GM18951 (cell line): ENCODE measurements at regions not wholly inside any gene's neighbourhood (a gene's known extent, or its start where the extent isn't known, plus 50 kb on each side); places are given as distances from the start of the nearest gene placed in this dataset.
"Not testable (repeated sequence)": the region's sequence is repeated elsewhere in the genome, so short reads cannot be mapped to it uniquely, and the experiment has no call there.

Experiments used
- POLR2A ChIP-seq: IDR thresholded peaks from 4 replicates; pipeline ENCODE4 v1.6.1; 2011; ENCODE audit warnings: mild to moderate bottlenecking; ENCODE audit not compliant: insufficient read length, insufficient read depth; ENCODE audit errors: extremely low read depth
- in situ Hi-C: fragments of 300-500 bp; cut with MboI; formaldehyde crosslinking; loops from one replicate; pipeline ENCODE4 v1.12.0; 2022; ENCODE audit warnings: low sequenced_read_pairs, mixed read lengths, inconsistent platforms; ENCODE audit not compliant: unreplicated experiment

DNA sequence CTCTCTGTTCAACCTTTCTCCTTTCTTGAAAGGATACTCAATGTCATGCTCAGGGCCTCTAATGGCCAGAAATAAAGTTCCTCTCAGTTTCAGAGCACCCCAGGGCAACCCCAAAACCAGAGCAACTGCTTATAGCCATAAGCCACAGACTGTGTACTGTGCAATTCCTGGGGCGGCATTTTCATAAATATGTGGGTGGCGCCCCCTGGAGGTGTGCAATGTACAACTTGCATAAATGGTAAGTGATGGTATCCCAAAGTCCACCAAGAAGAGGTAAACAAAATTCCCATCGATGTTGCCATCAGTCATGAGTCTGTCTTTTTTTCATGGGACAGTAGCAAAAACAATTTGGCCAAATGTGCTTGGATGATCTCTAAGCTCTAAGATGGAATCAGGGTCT lies 108.4 kb upstream of the ROPN1B start:
- in situ Hi-C loops = not testable (repeated sequence)

DNA sequence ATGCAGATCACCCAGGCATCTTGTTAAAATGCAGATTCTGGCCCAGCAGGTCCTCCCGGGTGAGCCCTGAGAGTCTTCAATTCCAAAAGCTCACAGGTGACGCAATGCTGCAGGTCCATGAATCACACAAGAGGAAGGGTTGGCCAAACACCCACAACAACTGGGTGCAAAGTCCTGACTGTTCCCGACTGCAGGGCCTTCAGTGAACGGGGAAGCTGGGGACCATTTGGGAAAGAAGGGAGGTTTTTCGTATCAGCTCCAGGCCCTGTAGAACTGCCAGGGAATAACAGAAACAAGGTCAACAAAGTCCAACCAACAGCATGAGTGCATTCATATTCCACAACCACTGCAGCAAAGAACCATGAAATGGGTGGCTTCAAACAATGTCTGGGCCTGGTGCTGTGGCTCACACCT lies 106.1 kb upstream of the ROPN1B start:
- in situ Hi-C loops = not testable (repeated sequence)

DNA sequence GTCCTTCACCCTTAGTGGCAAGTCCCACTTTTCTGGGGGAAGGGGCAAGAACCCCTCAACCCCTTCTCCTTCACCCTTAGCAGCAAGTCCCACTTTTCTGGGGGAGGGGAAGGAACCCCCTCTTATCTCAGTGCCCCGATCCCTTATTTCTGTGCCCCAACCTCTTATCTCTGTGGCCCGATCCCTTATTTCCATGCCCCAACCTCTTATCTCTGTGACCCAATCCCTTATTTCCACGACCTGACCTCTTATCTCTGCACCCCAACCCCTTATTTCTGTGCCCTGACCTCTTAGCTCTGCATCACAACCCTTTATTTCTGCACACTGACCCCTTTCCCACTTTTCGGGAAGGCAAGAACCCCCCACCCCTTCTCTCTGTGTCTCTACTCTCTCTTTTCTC lies 104.4 kb upstream of the ROPN1B start:
- in situ Hi-C loops = not testable (repeated sequence)

DNA sequence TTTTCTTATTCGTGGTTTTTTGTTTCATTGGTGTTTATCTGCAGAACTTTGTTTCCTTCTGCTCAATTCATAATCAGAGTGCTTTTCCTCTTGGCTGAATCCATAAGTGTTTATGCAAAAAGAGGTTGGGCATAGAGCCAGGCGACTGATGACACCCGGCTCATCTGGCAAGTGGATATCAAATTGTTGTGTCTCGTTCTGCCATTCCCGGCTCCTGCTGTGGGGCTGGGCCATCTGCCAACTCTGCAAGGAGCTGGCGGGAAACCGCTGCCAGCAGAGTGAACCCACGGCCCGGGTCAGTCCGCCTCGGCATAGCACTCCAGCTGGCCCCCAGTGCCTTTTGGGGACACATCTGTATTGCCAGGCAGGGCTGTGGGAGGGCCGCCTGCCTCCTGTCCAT lies 83.0 kb upstream of the ROPN1B start:
- in situ Hi-C loops = not testable (repeated sequence)

DNA sequence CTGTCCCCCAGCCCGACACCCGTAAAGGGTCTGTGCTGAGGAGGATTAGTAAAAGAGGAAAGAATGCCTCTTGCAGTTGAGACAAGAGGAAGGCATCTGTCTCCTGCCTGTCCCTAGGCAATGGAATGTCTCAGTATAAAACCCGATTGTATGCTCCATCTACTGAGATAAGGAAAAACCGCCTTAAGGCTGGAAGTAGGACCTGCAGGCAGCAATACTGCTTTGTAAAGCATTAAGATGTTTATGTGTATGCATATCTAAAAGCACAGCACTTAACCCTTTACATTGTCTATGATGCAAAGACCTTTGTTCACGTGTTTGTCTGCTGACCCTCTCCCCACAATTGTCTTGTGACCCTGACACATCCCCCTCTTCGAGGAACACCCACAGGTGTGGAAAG lies 69.8 kb upstream of the ROPN1B start:
- in situ Hi-C loops = not testable (repeated sequence)

DNA sequence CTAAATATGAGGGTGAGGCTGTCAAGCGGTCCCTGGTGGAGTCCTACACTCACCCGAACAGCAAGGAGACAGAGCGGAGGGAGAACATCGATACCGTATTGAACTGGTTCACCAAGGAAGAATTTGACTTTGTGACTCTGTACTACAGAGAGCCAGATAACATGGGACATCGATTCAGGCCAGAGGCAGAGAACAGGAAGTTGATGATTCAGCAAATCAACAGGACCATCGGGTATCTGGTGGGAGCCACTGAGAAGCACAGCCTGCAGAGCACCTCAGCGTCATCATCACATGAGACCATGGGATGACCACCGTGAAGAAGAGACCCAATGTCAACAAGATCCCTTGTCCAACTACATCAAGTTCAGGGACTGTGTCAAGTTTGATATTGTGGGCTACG lies 67.5 kb upstream of the ROPN1B start:
- in situ Hi-C loops = not testable (repeated sequence)

DNA sequence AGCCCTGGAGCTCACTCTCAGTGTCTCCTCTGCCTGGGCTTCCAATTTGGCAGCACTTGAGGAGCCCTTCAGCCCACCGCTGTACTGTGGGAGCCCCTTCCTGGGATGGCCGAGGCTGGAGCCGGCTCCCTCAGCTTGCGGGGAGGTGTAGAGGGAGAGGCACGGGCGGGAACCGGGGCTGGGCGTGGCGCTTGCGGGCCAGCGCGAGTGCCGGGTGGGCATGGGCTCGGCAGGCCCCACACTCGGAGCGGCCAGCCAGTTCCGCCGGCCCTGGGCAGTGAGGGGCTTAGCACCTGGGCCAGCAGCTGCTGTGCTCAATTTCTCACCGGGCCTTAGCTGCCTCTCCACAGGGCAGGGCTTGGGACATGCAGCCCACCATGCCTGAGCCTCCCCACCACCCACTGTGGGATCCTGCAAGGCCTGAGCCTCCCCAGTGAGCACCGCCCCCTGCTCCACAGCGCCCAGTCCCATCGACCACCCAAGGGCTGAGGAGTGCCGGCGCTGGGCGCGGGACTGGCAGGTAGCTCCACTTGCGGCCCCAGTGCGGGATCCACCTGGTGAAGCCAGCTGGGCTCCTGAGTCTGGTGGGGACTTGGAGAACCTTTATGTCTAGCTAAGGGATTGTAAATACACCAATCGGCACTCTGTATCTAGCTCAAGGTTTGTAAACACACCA lies 65.1 kb upstream of the ROPN1B start:
- in situ Hi-C loops = not testable (repeated sequence)

DNA sequence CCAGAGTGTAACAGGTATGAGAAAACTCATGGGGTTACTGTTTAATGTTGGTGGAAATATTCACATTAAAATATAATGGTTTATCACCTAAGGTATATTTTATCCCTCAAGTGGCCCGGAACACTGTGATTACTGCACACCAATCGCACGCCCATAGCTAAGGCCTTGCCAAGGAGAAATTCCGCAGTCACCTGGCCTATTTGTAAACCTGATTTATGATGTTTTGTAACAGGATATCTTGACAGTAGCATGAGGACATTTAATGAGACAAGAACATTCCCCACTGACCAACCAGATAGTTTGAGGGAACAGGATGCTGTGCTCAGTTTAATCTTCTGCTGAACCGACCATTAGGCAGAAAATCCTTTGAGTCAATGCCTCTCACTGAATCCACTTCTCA lies 61.7 kb upstream of the ROPN1B start:
- in situ Hi-C loops = not testable (repeated sequence)

DNA sequence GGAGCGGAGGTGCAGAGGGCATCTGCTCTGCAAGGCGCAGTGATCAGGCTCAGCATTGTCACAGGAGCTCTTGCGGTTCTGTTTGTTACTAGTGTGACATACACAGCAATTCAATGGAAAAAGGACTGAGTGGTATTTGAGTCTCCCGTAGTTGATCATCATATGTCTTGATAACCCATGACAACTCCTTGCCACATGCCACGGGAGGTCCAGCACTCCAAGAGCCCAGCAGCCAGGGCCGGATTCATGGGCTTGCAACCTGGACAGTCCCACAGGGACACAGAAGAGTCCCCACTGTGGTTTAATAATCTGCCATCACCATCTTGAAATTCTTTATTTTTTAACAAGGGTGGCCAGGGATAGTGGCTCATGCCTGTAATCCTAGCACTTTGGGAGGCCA lies 58.1 kb upstream of the ROPN1B start:
- in situ Hi-C loops = not testable (repeated sequence)

DNA sequence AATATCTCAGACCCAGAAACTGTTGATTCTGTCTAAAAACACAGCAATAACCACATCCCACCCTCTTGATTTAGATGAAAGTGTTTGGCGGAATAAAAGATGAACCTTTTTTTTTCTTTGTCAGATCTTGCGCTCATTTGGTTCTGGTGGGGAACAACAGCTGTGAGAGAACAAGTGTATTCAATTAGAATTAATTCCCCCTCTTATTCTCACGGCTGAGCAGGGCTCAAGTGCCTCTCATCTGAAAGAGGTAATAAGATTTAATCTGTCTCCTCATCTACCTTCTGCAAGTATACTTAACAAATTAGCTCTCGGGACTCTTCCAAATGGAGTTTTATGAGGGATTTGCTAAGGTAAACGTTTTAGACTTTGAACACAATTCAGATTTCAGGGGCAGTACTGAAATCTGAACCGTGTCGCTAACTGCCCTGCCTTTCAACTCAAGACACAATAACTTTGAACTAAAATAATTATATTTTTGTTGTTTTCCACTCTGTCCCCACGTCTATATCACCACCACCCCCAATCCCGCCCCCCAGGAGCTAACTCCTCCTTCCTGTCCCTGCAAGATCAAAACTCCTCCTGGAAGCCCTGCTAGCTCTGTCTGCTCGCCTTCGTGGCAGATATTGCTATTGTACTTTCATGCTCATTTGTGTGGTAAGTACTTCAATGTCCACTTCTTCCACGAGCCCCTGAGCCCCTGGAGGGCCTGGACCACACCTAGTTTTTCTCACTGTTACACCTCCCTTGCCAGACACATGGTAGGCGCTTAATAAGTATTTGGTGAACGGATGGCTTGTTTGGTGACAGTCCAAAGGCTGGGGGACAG lies 54.2 kb upstream of the ROPN1B start:
- in situ Hi-C loops = not testable (repeated sequence)

DNA sequence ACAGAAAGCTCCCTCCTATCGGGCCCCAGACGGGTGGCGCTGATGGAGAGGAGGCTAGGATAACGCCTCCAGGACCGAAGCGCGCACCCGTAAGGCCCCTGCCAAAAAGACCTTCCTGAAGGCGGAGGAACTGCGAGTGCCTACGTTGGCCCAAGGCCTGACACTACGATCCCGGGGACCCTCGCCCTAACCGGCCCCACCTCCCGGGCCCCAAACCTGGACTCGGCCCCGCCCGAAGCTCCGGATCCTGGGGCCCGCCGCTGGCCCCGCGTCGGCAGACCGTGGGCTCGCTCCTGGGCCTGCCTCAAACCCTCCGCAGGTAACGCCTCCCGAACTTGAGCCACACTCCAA lies 53.6 kb upstream of the ROPN1B start:
- in situ Hi-C loops = not testable (repeated sequence)

DNA sequence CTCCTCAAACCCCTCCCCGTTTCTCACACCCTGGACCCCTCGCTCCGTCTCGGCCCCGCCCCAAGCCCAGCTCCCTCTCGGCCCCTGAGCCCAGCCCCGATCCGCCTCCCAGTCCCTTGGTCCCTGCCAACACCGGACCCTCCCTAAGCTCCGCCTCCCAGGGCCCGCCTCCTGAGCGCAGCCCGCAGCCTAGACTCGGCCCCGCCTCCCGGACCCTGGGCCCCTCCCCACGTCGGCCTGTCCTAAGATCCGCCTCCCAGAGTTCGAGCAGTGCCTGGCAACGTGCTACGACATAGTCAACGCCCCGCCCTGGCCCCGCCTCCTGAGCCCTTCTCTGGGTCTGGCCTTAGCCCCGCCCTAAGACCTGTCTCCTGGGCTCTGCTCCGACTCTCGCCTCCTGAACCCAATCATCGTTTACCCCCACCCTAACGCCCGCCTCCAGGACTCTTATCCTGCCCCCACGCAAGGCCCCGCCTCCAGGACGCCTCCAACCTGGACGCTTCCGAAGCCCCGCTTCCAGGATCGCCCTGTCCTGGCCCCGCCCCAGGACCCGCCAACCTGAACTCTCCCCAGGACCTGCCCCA lies 53.1 kb upstream of the ROPN1B start:
- in situ Hi-C loops = not testable (repeated sequence)

DNA sequence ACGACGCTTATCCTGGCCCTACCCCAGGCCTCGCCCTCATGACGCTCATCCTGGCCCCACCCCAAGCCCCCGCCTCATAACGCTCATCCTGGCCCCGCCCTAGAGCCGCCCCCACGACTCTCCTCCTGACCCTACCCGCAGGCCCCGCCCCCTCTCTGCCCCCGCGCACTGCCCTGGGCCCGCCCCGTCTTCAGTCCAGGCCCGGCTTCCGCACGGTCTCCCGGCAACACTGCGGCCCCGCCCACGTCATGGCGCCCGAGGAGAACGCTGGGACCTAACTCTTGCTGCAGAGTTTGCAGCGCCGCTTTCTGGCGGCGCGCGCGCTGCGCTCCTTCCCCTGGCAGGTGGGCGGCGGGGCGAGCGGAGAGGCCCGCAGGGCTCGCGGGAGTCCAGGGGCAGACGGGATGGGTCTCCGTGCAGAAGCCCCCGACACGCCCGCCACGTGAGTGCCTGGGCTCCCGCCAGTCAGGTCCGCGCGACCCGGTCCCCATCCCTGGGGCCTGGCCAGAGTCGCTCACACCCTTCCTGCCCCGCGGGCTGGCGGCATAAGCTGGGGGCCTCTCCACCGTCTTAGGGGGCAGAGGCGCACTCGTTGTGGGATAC lies 52.5 kb upstream of the ROPN1B start:
- in situ Hi-C loops = no loop called here
- peak; percentile 59 for TF ChIP-seq POLR2A

DNA sequence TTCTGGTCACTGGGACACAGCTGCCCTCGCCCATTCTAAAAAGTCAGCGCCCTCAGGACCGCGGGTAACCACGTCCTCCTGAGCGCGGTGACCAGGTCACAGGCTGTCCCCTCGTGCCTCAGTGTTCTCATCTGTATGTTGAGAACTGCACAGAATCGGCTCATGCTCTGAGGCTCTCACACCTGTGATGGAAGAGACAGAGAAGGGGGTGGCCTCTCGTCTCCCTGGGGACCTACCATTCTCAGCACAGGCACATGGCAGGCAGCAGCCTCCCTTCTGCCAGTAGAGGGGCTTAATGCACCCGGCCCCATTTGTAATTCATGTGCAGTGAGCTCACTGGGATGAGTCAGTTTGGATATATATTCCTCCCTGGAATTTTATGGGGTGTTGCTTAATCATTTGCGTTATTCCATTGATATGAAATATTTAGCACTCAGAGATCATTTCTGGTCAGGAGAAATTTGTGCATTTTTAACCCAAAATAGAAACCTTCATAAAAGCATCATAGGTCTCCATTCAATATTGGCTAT lies 51.9 kb upstream of the ROPN1B start:
- in situ Hi-C loops = not testable (repeated sequence)

DNA sequence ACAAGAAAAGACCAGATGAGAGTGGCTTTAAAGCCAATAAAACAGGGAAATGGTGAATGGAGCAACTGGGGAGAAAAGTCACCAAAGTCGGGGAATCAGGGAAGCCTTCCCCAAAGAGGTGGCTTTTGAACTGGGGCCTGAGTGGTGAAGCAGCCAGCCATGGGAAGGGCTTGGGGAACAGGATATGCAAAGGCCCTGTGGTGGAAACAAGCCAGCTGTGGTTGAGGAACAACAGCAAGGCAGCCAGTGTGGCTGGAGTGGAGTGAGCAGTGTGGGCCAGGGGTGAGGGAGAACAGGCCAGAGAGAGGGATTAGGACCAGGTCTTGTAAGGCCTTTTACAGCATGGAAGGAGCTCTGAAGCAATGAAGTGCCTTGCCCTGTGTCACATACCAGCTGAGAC lies 51.0 kb upstream of the ROPN1B start:
- in situ Hi-C loops = not testable (repeated sequence)

DNA sequence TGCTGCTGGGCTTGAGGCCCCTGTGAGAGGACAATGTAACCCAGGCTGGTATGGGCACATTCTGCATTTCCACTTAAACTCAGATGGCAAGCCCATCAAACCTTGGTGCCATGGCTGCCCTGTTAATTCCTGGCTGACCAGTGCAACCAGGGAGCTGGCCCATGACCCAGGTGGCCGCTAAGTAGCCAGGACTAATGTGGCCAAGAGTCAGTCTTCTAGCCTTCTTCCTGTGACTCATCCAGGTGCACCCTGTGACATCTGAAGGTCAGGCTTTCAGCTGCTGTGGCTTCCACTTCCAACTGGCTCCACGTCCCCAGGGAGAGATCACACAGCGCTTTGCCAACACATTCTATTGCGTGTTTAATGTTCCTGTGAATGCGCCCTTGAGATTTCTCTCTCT lies 50.5 kb upstream of the ROPN1B start:
- in situ Hi-C loops = not testable (repeated sequence)

DNA sequence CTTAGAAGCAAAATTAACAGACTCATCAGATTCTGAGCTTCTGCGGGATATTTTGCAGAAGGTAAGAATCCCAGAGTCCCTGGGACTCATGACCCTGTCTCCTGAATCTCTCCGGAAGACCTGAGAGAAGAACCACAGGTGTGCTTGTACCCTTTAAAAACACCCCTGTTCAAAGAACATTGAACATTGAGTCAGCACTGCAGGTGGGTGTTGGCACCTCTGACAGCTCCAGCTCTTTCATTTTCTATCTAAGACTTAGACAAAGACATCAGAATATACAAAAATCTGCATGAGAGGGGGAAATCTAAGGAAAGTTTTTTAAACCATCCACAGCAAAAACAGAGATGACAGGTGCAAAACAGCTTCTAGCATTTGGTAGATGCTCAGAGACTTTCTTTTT lies 50.1 kb upstream of the ROPN1B start:
- in situ Hi-C loops = not testable (repeated sequence)
